PC-9 (cell line): ENCODE measurements at regions not wholly inside any gene's neighbourhood (a gene's known extent, or its start where the extent isn't known, plus 50 kb on each side); places are given as distances from the start of the nearest gene placed in this dataset.
"Not testable (repeated sequence)": the region's sequence is repeated elsewhere in the genome, so short reads cannot be mapped to it uniquely, and the experiment has no call there.

Experiments used
- BruUV-seq: library from RNA; stranded (reverse); fragments of 400-500 nt; replicated peaks from 2 replicates; lab custom pipeline; 2021; lab: Mats Ljungman, UMichigan
- CTCF ChIA-PET: fragments of 300-600 bp; sonication (Branson Sonifier 250); formaldehyde crosslinking; loops from one replicate; lab custom pipeline; 2022; ENCODE audit warnings: antibody characterized with exemption; lab: Charles Lee
- POLR2A ChIA-PET: fragments of 300-600 bp; sonication (Branson Sonifier 250); formaldehyde crosslinking; loops from one replicate; lab custom pipeline; 2022; ENCODE audit warnings: antibody characterized with exemption; ENCODE audit not compliant: unreplicated experiment; lab: Charles Lee
- DNase-seq, 2 experiments: peaks; one replicate each; pipeline versions ENCODE4 v3.0.0 to v3.0.0-alpha.2; 2015 to 2022; ENCODE audit warnings: mixed read lengths in 1 of 2
- H2AFZ ChIP-seq: fragments of 200-600 bp; sonication (generic); 2 replicates; pipeline ENCODE4 v1.8.1; 2017; ENCODE audit warnings: antibody characterized with exemption
- H3F3A ChIP-seq: fragments of 200-600 bp; sonication (generic); 2 replicates; pipeline ENCODE4 v1.8.1; 2017; ENCODE audit warnings: antibody characterized with exemption, mild to moderate bottlenecking, low read depth; ENCODE audit not compliant: insufficient read depth
- H3K27ac ChIP-seq: fragments of 200-600 bp; sonication (generic); 2 replicates; pipeline ENCODE4 v1.6.1; 2016; ENCODE audit warnings: mixed run types
- H3K27me3 ChIP-seq: fragments of 200-600 bp; sonication (generic); 2 replicates; pipeline ENCODE4 v1.6.1; 2016; ENCODE audit warnings: low read depth, mixed run types; ENCODE audit not compliant: insufficient read depth
- H3K36me3 ChIP-seq: fragments of 200-600 bp; sonication (generic); 2 replicates; pipeline ENCODE4 v1.6.1; 2016; ENCODE audit warnings: low read depth, mixed run types
- H3K4me1 ChIP-seq: fragments of 200-600 bp; sonication (generic); replicated peaks from 2 replicates; pipeline ENCODE4 v1.6.1; 2016; ENCODE audit warnings: mixed run types; ENCODE audit not compliant: insufficient read depth
- H3K4me2 ChIP-seq: fragments of 200-600 bp; sonication (generic); 2 replicates; pipeline ENCODE4 v1.6.1; 2017; ENCODE audit warnings: mixed run types
- H3K4me3 ChIP-seq: fragments of 200-600 bp; sonication (generic); 2 replicates; pipeline ENCODE4 v1.6.1; 2016; ENCODE audit warnings: mixed run types
- H3K79me2 ChIP-seq: fragments of 200-600 bp; sonication (generic); 2 replicates; pipeline ENCODE4 v1.6.1; 2017; ENCODE audit warnings: low read depth, mixed run types
- H3K9me2 ChIP-seq: fragments of 200-600 bp; sonication (generic); 2 replicates; pipeline ENCODE4 v1.8.1; 2017; ENCODE audit warnings: mild to moderate bottlenecking; ENCODE audit not compliant: insufficient read depth
- H3K9me3 ChIP-seq: fragments of 200-600 bp; sonication (generic); 2 replicates; pipeline ENCODE4 v1.8.1; 2016; ENCODE audit warnings: low read depth; ENCODE audit not compliant: insufficient read depth
- H4K20me1 ChIP-seq: fragments of 200-600 bp; sonication (generic); 2 replicates; pipeline ENCODE4 v1.8.1; 2017; ENCODE audit not compliant: insufficient read depth
- EZH2 ChIP-seq: fragments of 200-600 bp; sonication (generic); IDR thresholded peaks from 2 replicates; pipeline ENCODE4 v1.8.0; 2017; ENCODE audit warnings: antibody characterized with exemption, low read depth
- intact Hi-C: fragments of 100-400 bp; cut with micrococcal nuclease; formaldehyde crosslinking; loops from one replicate; pipeline ENCODE4 v1.10.0; 2022; ENCODE audit not compliant: unreplicated experiment
- TF ChIP-seq, protein P1 (sequence below): fragments of 200-600 bp; sonication (generic); conservative IDR thresholded peaks from 2 replicates; pipeline ENCODE4 v1.6.1; 2017; ENCODE audit warnings: mixed run types, antibody characterized with exemption, mild to moderate bottlenecking, moderate library complexity

DNA sequence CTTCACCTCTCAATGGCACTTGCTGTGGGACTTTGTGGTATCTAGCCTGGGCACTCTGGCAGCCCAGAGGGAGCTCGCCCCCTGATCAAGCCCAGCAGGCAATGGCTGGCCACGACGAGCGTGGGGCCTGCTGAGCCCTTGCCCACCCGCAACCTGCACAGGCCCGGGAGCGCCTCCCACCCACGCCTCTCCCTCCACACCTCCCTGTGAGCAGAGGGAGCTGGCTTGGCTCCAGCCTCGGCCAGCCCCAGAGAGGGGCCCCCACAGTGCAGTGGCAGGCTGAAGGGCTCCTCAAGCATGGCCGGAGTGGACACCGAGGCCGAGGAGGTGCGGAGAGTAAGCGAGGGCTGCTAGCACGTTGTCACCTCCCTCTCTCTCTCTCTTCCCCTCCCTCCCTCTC is 595.8 kb downstream of the TRIML1 start:
- no peaks in the 10 kb centered on the region for H4K20me1 ChIP-seq
- BruUV-seq: no TSS peak

DNA sequence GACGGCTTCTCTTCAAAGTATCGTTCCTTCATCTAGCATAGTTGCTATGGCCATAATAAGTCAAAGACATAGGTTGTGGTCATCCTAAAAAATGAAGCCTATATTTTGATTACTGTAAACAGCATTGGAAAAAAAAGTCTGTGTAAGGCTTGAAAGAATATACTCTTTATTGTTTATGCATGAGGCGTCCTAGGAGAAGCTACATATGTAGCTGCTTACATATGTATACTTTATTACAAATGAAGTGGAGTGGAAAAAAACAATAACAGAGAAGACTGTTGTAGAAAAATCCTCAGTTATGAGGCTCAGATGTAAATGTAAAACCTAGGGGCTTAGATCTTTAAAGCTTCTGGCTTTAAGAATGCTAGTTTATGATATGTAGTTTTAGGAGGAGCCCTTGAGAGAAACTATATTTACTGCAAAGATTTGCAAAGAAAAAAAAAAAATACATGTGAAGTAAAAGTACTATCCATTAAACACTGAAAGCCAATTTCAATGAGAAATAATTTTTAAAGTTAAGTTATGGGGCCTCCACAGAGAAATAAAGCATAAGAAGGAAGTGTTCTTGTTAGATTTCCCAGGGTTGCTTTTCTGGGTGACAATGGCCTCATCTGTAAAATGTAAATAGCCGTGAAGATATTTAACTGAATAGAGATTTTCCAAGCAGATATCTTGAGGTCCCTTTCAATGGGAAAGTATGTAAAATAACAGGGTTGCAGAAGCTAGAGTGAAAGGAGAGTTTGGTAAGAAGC is 598.2 kb downstream of the TRIML1 start:
- Histone ChIP-seq H3K4me3 (no peak overlapping the region), H4K20me1 (no peaks in the 10 kb centered on the region), H2AFZ (no peak overlapping the region), H3K27me3 (no peaks in the 10 kb centered on the region), H3K4me2 (no peak overlapping the region), H3K9me3 (no peaks in the 10 kb centered on the region), H3K79me2 (no peaks in the 10 kb centered on the region), H3K4me1 (no peaks in the 10 kb centered on the region), H3K27ac (no peak overlapping the region), H3K9me2 (no peaks in the 10 kb centered on the region), H3K36me3 (no peaks in the 10 kb centered on the region), H3F3A (no peaks in the 10 kb centered on the region)
- intact Hi-C loops: no loop called here
- BruUV-seq: no TSS peak
- ChIA-PET CTCF (no interaction called here), POLR2A (no interaction called here)
- TF ChIP-seq, protein P1, sequence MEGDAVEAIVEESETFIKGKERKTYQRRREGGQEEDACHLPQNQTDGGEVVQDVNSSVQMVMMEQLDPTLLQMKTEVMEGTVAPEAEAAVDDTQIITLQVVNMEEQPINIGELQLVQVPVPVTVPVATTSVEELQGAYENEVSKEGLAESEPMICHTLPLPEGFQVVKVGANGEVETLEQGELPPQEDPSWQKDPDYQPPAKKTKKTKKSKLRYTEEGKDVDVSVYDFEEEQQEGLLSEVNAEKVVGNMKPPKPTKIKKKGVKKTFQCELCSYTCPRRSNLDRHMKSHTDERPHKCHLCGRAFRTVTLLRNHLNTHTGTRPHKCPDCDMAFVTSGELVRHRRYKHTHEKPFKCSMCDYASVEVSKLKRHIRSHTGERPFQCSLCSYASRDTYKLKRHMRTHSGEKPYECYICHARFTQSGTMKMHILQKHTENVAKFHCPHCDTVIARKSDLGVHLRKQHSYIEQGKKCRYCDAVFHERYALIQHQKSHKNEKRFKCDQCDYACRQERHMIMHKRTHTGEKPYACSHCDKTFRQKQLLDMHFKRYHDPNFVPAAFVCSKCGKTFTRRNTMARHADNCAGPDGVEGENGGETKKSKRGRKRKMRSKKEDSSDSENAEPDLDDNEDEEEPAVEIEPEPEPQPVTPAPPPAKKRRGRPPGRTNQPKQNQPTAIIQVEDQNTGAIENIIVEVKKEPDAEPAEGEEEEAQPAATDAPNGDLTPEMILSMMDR: no peak
- no peak for TF ChIP-seq EZH2
- DNase-seq: no peak

More for the DNA sequence above, 595.8 kb downstream of the TRIML1 start:
- intact Hi-C loops: no loop called here
- H3K4me3 ChIP-seq: no peak overlapping the region
- no peaks in the 10 kb centered on the region for H3K9me2 ChIP-seq
- no peak overlapping the region for H2AFZ ChIP-seq
- no peaks in the 10 kb centered on the region for H3K4me1 ChIP-seq
- no peak overlapping the region for H3K4me2 ChIP-seq
- ChIA-PET POLR2A (no interaction called here), CTCF (no interaction called here)
- H3F3A ChIP-seq: no peaks in the 10 kb centered on the region
- H3K27ac ChIP-seq: no peak overlapping the region
- no peaks in the 10 kb centered on the region for H3K79me2 ChIP-seq
- no peaks in the 10 kb centered on the region for H3K27me3 ChIP-seq
- H3K36me3 ChIP-seq: no peaks in the 10 kb centered on the region
- no peaks in the 10 kb centered on the region for H3K9me3 ChIP-seq
- TF ChIP-seq EZH2: no peak
- TF ChIP-seq, protein P1: no peak
- DNase-seq: no peak

DNA sequence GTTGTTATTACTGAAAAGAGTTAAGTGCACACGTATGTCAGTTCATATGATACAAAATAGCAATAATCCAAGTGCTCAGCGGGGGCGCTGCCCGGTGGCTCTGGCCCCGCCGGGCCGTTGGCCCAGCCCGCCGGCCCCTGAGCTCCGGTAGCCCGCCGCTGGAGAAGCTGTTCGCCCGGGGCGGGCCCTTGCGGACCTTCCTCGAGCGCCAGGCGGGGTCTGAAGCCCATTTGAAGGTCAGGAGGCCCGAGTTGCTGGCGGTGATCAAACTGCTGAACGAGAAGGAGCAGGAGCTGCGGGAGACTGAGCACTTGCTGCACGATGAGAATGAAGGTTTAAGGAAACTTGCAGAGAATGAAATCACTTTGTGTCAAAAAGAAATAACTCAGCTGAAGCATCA is 599.0 kb downstream of the TRIML1 start:
- H4K20me1 ChIP-seq, H3K27ac ChIP-seq, H3K27me3 ChIP-seq, H3K79me2 ChIP-seq, H3F3A ChIP-seq, H3K4me1 ChIP-seq, intact Hi-C loops, H3K9me3 ChIP-seq, CTCF ChIA-PET, BruUV-seq, H3K9me2 ChIP-seq, POLR2A ChIA-PET, H3K4me2 ChIP-seq, H2AFZ ChIP-seq, H3K4me3 ChIP-seq, H3K36me3 ChIP-seq: not testable (repeated sequence)
- DNase-seq: peak in 1 of 2 experiments; percentile 3

DNA sequence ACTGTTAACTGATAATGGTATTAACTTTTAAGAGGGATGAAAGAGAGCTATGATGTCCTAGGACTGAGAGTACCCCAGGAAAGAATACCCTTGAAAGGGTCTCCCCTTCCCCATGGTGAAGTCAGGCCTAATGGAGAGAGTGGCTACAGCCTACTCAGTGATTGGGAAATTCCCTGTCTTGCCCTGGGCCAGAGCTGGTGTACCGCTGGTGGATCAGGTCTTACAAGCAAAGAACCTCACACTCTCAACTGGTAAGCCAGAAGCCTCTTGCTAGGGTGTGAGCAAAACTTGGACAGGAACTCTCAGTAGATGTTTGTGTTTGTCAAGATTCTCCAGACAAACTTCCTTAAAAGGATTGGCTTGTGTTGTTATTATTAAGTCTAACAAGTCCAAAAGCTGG is 600.9 kb downstream of the TRIML1 start:
- DNase-seq, BruUV-seq, H3K4me2 ChIP-seq, H3K27me3 ChIP-seq, POLR2A ChIA-PET, intact Hi-C loops, H3K27ac ChIP-seq, H3K9me3 ChIP-seq, H4K20me1 ChIP-seq, H3K9me2 ChIP-seq, CTCF ChIA-PET, H3K36me3 ChIP-seq, H3F3A ChIP-seq, H3K4me3 ChIP-seq, H2AFZ ChIP-seq, H3K4me1 ChIP-seq, H3K79me2 ChIP-seq: not testable (repeated sequence)

DNA sequence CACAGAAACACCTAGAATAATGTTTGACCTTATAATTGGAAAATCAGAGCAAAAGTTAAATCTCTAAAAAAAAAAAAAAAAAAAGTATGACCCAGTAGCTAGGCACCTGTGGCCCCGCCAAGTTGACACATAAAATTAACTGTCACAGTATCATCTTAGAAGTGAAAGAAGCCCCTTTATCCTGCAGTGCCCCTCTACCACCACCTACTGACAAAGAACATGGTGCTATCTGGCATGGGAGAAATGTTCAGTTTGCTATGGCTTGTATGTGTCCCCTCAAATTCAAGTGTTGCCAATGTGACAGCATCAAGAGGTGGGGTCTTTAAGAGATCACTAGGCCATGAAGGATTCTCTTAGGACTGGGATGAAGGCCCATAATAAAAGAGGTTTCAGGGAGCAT is 601.5 kb downstream of the TRIML1 start:
- H3K4me3 ChIP-seq, H3K4me2 ChIP-seq, CTCF ChIA-PET, intact Hi-C loops, H3F3A ChIP-seq, H2AFZ ChIP-seq, H3K36me3 ChIP-seq, H3K79me2 ChIP-seq, H4K20me1 ChIP-seq, H3K4me1 ChIP-seq, H3K9me2 ChIP-seq, H3K27me3 ChIP-seq, H3K9me3 ChIP-seq, H3K27ac ChIP-seq, POLR2A ChIA-PET, DNase-seq: not testable (repeated sequence)
- BruUV-seq: TSS peak; percentile 75
